B cell (primary cell): ENCODE measurements at regions not wholly inside any gene's neighbourhood (a gene's known extent, or its start where the extent isn't known, plus 50 kb on each side); places are given as distances from the start of the nearest gene placed in this dataset.

Experiments
- ATAC-seq: fragments of 200-7000 bp; cut with Tn5 transposase; one replicate; pipeline ENCODE4 v1.10.0; 2021; ENCODE audit warnings: low read depth, mild to moderate bottlenecking, moderate number of reproducible peaks, moderate library complexity
- CTCF ChIA-PET: fragments of 350-600 bp; sonication (Branson Sonifier 250); formaldehyde crosslinking; loops from one replicate; lab custom pipeline; 2021; ENCODE audit warnings: antibody characterized with exemption, inconsistent platforms; lab: Charles Lee
- POLR2A ChIA-PET: fragments of 350-600 bp; sonication (Branson Sonifier 250); formaldehyde crosslinking; loops from one replicate; lab custom pipeline; 2021; ENCODE audit warnings: antibody characterized with exemption; lab: Charles Lee
- DNase-seq: peaks from one replicate; pipeline ENCODE4 v3.0.0; 2013
- H2AFZ ChIP-seq: 2 replicates; pipeline ENCODE4 v1.6.1; 2012; ENCODE audit warnings: mild to moderate bottlenecking, low read depth, low read length; ENCODE audit not compliant: insufficient read depth, poor library complexity, severe bottlenecking
- H3K27ac ChIP-seq, 2 donors: 1 replicate in 1 of 2; 2 replicates in 1 of 2; pipeline ENCODE4 v1.5.1; 2012 to 2013; ENCODE audit warnings: low read length in 2 of 2, mild to moderate bottlenecking in 2 of 2, moderate library complexity in 1 of 2
- H3K27me3 ChIP-seq, 4 experiments: fragments of 200-600 bp in 1 of 4; sonication (generic) in 1 of 4; replicated peaks in 1 of 4; 1 replicate in 2 of 4; 2 replicates in 2 of 4; pipeline versions ENCODE4 v1.6.1 to v1.7.0; 2013 to 2016; ENCODE audit warnings: low read length in 3 of 4, mild to moderate bottlenecking in 2 of 4, mixed read lengths in 1 of 4, moderate library complexity in 1 of 4; ENCODE audit not compliant: insufficient read depth in 4 of 4, control insufficient read depth in 3 of 4; ENCODE audit errors: control extremely low read depth in 1 of 4
- H3K36me3 ChIP-seq, 2 experiments: replicated peaks in 1 of 2; 1 replicate in 1 of 2; 2 replicates in 1 of 2; pipeline versions ENCODE4 v1.6.1 to v1.7.1; 2013; ENCODE audit warnings: low read length in 1 of 2; ENCODE audit not compliant: insufficient read depth in 2 of 2, control insufficient read depth in 1 of 2; ENCODE audit errors: control extremely low read depth in 1 of 2, extremely low read depth in 1 of 2
- H3K4me1 ChIP-seq, 2 donors: fragments of 200-600 bp in 1 of 2; sonication (generic) in 1 of 2; 1 replicate in 1 of 2; 2 replicates in 1 of 2; pipeline versions ENCODE4 v1.5.1 to v1.6.1; 2013 to 2017; ENCODE audit warnings: low read length in 2 of 2; ENCODE audit not compliant: control insufficient read depth in 2 of 2, insufficient read depth in 2 of 2
- H3K4me2 ChIP-seq: replicated peaks from 2 replicates; pipeline ENCODE3; 2012; ENCODE audit warnings: mild to moderate bottlenecking, low read depth, low read length; ENCODE audit not compliant: poor library complexity, severe bottlenecking
- H3K4me3 ChIP-seq, 5 experiments: fragments of 200-600 bp in 1 of 5; sonication (generic) in 1 of 5; 1 replicate in 3 of 5; 2 replicates in 2 of 5; pipeline versions ENCODE4 v1.5.1 to v1.7.0; 2011 to 2016; ENCODE audit warnings: low read length in 4 of 5, mild to moderate bottlenecking in 4 of 5, low read depth in 2 of 5, control low read depth in 1 of 5, moderate library complexity in 1 of 5; ENCODE audit not compliant: insufficient read depth in 1 of 5; ENCODE audit errors: control extremely low read depth in 1 of 5, extremely low read depth in 1 of 5
- H3K79me2 ChIP-seq: fragments of 200-600 bp; sonication (generic); one replicate; pipeline ENCODE4 v1.6.0; 2016; ENCODE audit warnings: low read length; ENCODE audit not compliant: control insufficient read depth, insufficient read depth
- H3K9ac ChIP-seq: fragments of 200-600 bp; sonication (generic); 2 replicates; pipeline ENCODE4 v1.6.1; 2017; ENCODE audit warnings: mild to moderate bottlenecking, low read length, moderate library complexity
- H3K9me3 ChIP-seq, 3 donors: one replicate each; pipeline versions ENCODE4 v1.6.1 to v1.7.1; 2013; ENCODE audit warnings: low read length in 2 of 3; ENCODE audit not compliant: control insufficient read depth in 2 of 3, insufficient read depth in 1 of 3; ENCODE audit errors: control extremely low read depth in 1 of 3
- H4K20me1 ChIP-seq: 2 replicates; pipeline ENCODE4 v1.6.0; 2012; ENCODE audit warnings: mild to moderate bottlenecking, low read length; ENCODE audit not compliant: insufficient read depth, control insufficient read depth, poor library complexity, severe bottlenecking
- H3K27ac Mint-ChIP-seq: one replicate; pipeline ENCODE4 v1.8.0; 2021; ENCODE audit warnings: mixed read lengths
- H3K27me3 Mint-ChIP-seq: one replicate; pipeline ENCODE4 v1.8.0; 2021; ENCODE audit warnings: mixed read lengths
- H3K4me1 Mint-ChIP-seq: one replicate; pipeline ENCODE4 v1.8.0; 2021; ENCODE audit warnings: mixed read lengths
- H3K4me3 Mint-ChIP-seq: one replicate; pipeline ENCODE4 v1.8.0; 2021; ENCODE audit warnings: mixed read lengths
- H3K9me3 Mint-ChIP-seq: one replicate; pipeline ENCODE4 v1.8.0; 2022; ENCODE audit warnings: mixed read lengths; ENCODE audit not compliant: insufficient read depth
- CTCF ChIP-seq: fragments of 200-600 bp; IDR thresholded peaks from one replicate; pipeline ENCODE4 v1.8.0; 2022; ENCODE audit warnings: antibody characterized with exemption, mild to moderate bottlenecking
- EZH2 ChIP-seq: IDR thresholded peaks from 2 replicates; pipeline ENCODE4 v1.6.1; 2012; ENCODE audit warnings: borderline replicate concordance, low read depth, mild to moderate bottlenecking, moderate library complexity, low read length; ENCODE audit not compliant: insufficient read depth, poor library complexity, severe bottlenecking
- WGBS: methylation state at CpG from one replicate; pipeline ENCODE4 v1.1.5; 2013; ENCODE audit warnings: missing lambda C conversion rate; ENCODE audit not compliant: insufficient coverage; 5-methylcytosine and 5-hydroxymethylcytosine counted together
- intact Hi-C: fragments of 100-400 bp; cut with micrococcal nuclease; formaldehyde crosslinking; loops from one replicate; pipeline ENCODE4 v1.10.0; 2022

GRCh38 chr2:220904015-220904414 is 668.1 kb downstream of the EPHA4 start:
- Histone ChIP-seq H3K27me3 (no peaks in the 10 kb centered on the region), H3K4me3 (no peak overlapping the region), H3K79me2 (no peaks in the 10 kb centered on the region), H3K27ac (no peak overlapping the region), H3K9ac (no peak overlapping the region), H3K4me1 (no peaks in the 10 kb centered on the region), H3K4me2 (no peak overlapping the region), H2AFZ (no peak overlapping the region), H3K36me3 (no peaks in the 10 kb centered on the region), H3K9me3 (no peaks in the 10 kb centered on the region), H4K20me1 (no peaks in the 10 kb centered on the region)
- ChIA-PET POLR2A (no interaction called here), CTCF (no interaction called here)
- intact Hi-C loops = no loop called here
- TF ChIP-seq CTCF (no peak), EZH2 (no peak)
- no peak for DNase-seq
- Mint-ChIP-seq H3K4me1 (no peaks in the 10 kb centered on the region), H3K27ac (no peak overlapping the region), H3K9me3 (no peaks in the 10 kb centered on the region), H3K27me3 (no peaks in the 10 kb centered on the region), H3K4me3 (no peak overlapping the region)
- WGBS = 100% methylated on average over 2 of the region's 2 CpGs
- no peak for ATAC-seq

- intact Hi-C loops = no loop called here
- POLR2A ChIA-PET = no interaction called here
- ATAC-seq (no peak), DNase-seq (no peak)
- Histone ChIP-seq H3K27me3 (no peaks in the 10 kb centered on the region), H3K4me3 (no peak overlapping the region), H3K4me2 (no peak overlapping the region), H4K20me1 (no peaks in the 10 kb centered on the region), H3K79me2 (no peaks in the 10 kb centered on the region), H3K9ac (no peak overlapping the region), H3K9me3 (no peaks in the 10 kb centered on the region), H2AFZ (no peak overlapping the region), H3K36me3 (no peaks in the 10 kb centered on the region), H3K4me1 (no peaks in the 10 kb centered on the region), H3K27ac (no peak overlapping the region)
- no peak overlapping the region for H3K4me3 Mint-ChIP-seq
- CTCF ChIA-PET = no interaction called here
- H3K27me3 Mint-ChIP-seq = peaks cover 8% of the 10 kb centered on the region
- H3K4me1 Mint-ChIP-seq = no peaks in the 10 kb centered on the region
- no peak overlapping the region for H3K27ac Mint-ChIP-seq
- TF ChIP-seq CTCF (no peak), EZH2 (no peak)
- H3K9me3 Mint-ChIP-seq = no peaks in the 10 kb centered on the region
These were observed 658.7 kb downstream of the EPHA4 start for GRCh38 chr2:220913384-220913783.
